Transverse colon (tissue), 4 donors: ENCODE measurements at regions not wholly inside any gene's neighbourhood (a gene's known extent, or its start where the extent isn't known, plus 50 kb on each side); places are given as distances from the start of the nearest gene placed in this dataset.

Experiments used
- EP300 ChIP-seq: sonication (generic); formaldehyde crosslinking; IDR thresholded peaks from one replicate; pipeline ENCODE4 v1.6.1; 2017; ENCODE audit warnings: antibody characterized with exemption, low read depth
- POLR2A ChIP-seq: fragments of 450-650 bp; IDR thresholded peaks from one replicate; pipeline ENCODE4 v1.6.1; 2016; ENCODE audit warnings: antibody characterized with exemption, mild to moderate bottlenecking, moderate library complexity
- POLR2AphosphoS5 ChIP-seq, 3 donors: sonication (generic); formaldehyde crosslinking; IDR thresholded peaks; one replicate each; pipeline ENCODE4 v1.6.1; 2016; ENCODE audit warnings: antibody characterized with exemption in 3 of 3
- TF ChIP-seq, protein P1 (sequence below), 5 experiments: fragments of 200-600 bp in 3 of 5; fragments of 450-650 bp in 2 of 5; sonication (generic) in 3 of 5; IDR thresholded peaks; 1 replicate in 2 of 5; 2 replicates in 3 of 5; pipeline ENCODE4 v1.5.1; 2016 to 2017; ENCODE audit warnings: antibody characterized with exemption in 5 of 5, inconsistent platforms in 3 of 5, mild to moderate bottlenecking in 2 of 5, moderate library complexity in 1 of 5

DNA sequence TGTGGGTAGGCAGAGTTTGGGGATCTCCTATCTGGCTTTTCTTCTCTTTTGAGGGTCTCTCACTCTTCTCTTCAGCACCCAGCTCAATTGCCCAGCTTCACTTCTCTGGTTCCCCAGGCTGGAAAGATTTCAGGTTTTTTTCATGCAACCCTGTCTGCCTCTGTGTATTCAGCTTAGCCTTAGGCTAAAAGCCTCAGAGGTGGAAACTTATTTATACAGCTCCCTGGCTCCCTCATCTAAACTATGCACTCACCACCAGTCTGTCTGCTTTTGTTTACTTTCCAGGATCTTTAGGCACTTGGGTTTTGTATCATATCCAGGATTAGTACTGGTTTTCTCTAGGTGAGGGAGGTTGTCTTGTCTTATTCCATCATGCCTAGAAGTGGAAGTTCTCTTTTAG, 540.2 kb upstream of the TRPC7 start:
- TF ChIP-seq, protein P1, sequence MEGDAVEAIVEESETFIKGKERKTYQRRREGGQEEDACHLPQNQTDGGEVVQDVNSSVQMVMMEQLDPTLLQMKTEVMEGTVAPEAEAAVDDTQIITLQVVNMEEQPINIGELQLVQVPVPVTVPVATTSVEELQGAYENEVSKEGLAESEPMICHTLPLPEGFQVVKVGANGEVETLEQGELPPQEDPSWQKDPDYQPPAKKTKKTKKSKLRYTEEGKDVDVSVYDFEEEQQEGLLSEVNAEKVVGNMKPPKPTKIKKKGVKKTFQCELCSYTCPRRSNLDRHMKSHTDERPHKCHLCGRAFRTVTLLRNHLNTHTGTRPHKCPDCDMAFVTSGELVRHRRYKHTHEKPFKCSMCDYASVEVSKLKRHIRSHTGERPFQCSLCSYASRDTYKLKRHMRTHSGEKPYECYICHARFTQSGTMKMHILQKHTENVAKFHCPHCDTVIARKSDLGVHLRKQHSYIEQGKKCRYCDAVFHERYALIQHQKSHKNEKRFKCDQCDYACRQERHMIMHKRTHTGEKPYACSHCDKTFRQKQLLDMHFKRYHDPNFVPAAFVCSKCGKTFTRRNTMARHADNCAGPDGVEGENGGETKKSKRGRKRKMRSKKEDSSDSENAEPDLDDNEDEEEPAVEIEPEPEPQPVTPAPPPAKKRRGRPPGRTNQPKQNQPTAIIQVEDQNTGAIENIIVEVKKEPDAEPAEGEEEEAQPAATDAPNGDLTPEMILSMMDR (IDR thresholded peaks at IDR 0.05) = no peak
- TF ChIP-seq POLR2A (no peak), POLR2AphosphoS5 (IDR thresholded peaks at IDR 0.05) (no peak), EP300 (no peak)
